ENCODE measurements at regions not wholly inside any gene's neighbourhood (a gene's known extent, or its start where the extent isn't known, plus 50 kb on each side); places are given as distances from the start of the nearest gene placed in this dataset.

GRCh38 chr3:30549600-30549999, 56.8 kb upstream of the TGFBR2 start:
- no peak overlapping the region for H4K91ac ChIP-seq (replicated peaks; ENCODE audit: insufficient read length, low read length)
- no peak overlapping the region for H2BK15ac ChIP-seq (ENCODE audit: low read length)
- H3K9ac ChIP-seq (replicated peaks in 1 of 4; ENCODE audit: extremely low read depth in 1 of 4, low read depth in 3 of 4, low read length in 3 of 4): no peak overlapping the region
- H3K79me1 ChIP-seq (ENCODE audit: low read depth, low read length): no peaks in the 10 kb centered on the region
- H3K4ac ChIP-seq (replicated peaks; ENCODE audit: insufficient read length, low read depth, low read length): no peak overlapping the region
- CTCF ChIA-PET (ENCODE audit: partially characterized antibody): interaction anchor here (1.0 kb wide), 1 partner anchor 351 kb away, joined by 4 read pairs; no protein-coding TSS in a partner anchor
- POLR2A ChIA-PET (ENCODE audit: partially characterized antibody): interaction anchor here (1.0 to 1.6 kb wide), 3 partner anchors 31 to 58 kb away, joined by 3 to 6 read pairs (median 3); partner anchors contain the start of gene TGFBR2
- H4K20me1 ChIP-seq (replicated peaks in 1 of 2; ENCODE audit: control insufficient read depth in 1 of 2, insufficient read depth in 2 of 2, low read length in 2 of 2): no peaks in the 10 kb centered on the region
- no peak overlapping the region for H2BK20ac ChIP-seq (ENCODE audit: low read length)
- no peak overlapping the region; a peak in 1 of 4 replicates for H3K4me2 ChIP-seq (ENCODE audit: insufficient read depth in 1 of 2, low read depth in 2 of 2, low read length in 2 of 2)
- H3K27ac ChIP-seq (ENCODE audit: low read depth, low read length): no peak overlapping the region
- peaks cover 0 to 22% (median 9%) of the 10 kb centered on the region in 4 experiments; a peak in 6 of 7 replicates for H3K4me1 ChIP-seq (replicated peaks in 1 of 4; ENCODE audit: control insufficient read depth in 3 of 4, insufficient read depth in 4 of 4, low read length in 3 of 4)
- DNase-seq (ENCODE audit: low read depth in 1 of 2, low spot score in 2 of 2) (peak in 1 of 2 experiments; percentile 56), FAIRE-seq (no peak)
- no peak overlapping the region for H2BK5ac ChIP-seq (ENCODE audit: low read depth, low read length)
- peaks cover 0 to 3% (median 0%) of the 10 kb centered on the region in 4 experiments; a peak in 2 of 8 replicates for H3K36me3 ChIP-seq (ENCODE audit: control insufficient read depth in 2 of 4, insufficient read depth in 4 of 4, low read length in 3 of 4)
- H3K23me2 ChIP-seq (ENCODE audit: low read depth, low read length): no peaks in the 10 kb centered on the region
- no peak overlapping the region for H2AFZ ChIP-seq (ENCODE audit: low read length)
- H2AK5ac ChIP-seq (ENCODE audit: low read depth, low read length): no peak overlapping the region
- H3K23ac ChIP-seq (ENCODE audit: insufficient read length): no peak overlapping the region
- H3K56ac ChIP-seq (replicated peaks; ENCODE audit: insufficient read length, low read depth, low read length): no peak overlapping the region
- H2BK12ac ChIP-seq (ENCODE audit: low read depth, low read length): no peak overlapping the region
- no peaks in the 10 kb centered on the region for H3K79me2 ChIP-seq (ENCODE audit: control insufficient read depth in 1 of 2, insufficient read depth in 2 of 2, low read length in 2 of 2)
- no peak overlapping the region for H3K4me3 ChIP-seq (ENCODE audit: extremely low read depth in 1 of 4, insufficient read depth in 2 of 4, low read depth in 3 of 4, low read length in 4 of 4)
- H4K5ac ChIP-seq (ENCODE audit: insufficient read length, low read depth, low read length): no peak overlapping the region
- H3K14ac ChIP-seq (ENCODE audit: insufficient read length): no peak overlapping the region
- peaks cover 0 to 2% of the 10 kb centered on the region in 2 experiments; a peak in 1 of 4 replicates for H3K9me3 ChIP-seq (ENCODE audit: insufficient read depth in 2 of 2, low read depth in 1 of 2, low read length in 1 of 2)
- 0 out of 7 replicates have a peak, but pooled peaks cover 0 to 3% (median 0%) of the 10 kb centered on the region in 4 experiments for H3K27me3 ChIP-seq (replicated peaks in 1 of 4; ENCODE audit: control insufficient read depth in 3 of 4, extremely low read depth in 1 of 4, insufficient read depth in 3 of 4, low read length in 3 of 4)
- WGBS, 2 experiments (ENCODE audit: extremely low coverage in 1 of 2, insufficient coverage in 1 of 2, insufficient read length in 1 of 2, insufficient replicate concordance in 2 of 2, low coverage in 1 of 2, low lambda C conversion rate in 2 of 2, missing lambda C conversion rate in 1 of 2): 14% methylated on average over 4 of the region's 4 CpGs; no CpG with 5 or more reads in 1 of the 2 experiments
- no peak overlapping the region for H3K18ac ChIP-seq (ENCODE audit: extremely low read depth, low read length)
- no peak overlapping the region for H2BK120ac ChIP-seq (replicated peaks; ENCODE audit: low read depth, low read length)
- no peak overlapping the region for H4K8ac ChIP-seq (ENCODE audit: extremely low read depth, insufficient read depth, low read length)
- peak; percentile 65 for TF ChIP-seq MAX (IDR thresholded peaks at IDR 0.05)
- TF ChIP-seq CEBPB (IDR thresholded peaks at IDR 0.05; ENCODE audit: low read depth, low read length): no peak
- TF ChIP-seq SP1 (IDR thresholded peaks at IDR 0.05; ENCODE audit: low read depth, low read length): peak; percentile 56; the same call in 1 of the 2 replicates
- no peak for TF ChIP-seq TBP (IDR thresholded peaks at IDR 0.05; ENCODE audit: low read depth, low read length)
- no peak for TF ChIP-seq EZH2 (IDR thresholded peaks at IDR 0.05; ENCODE audit: low read depth, low read length, severe bottlenecking)
- no peak for TF ChIP-seq CBX8 (IDR thresholded peaks at IDR 0.05; ENCODE audit: borderline replicate concordance, low read depth, low read length)
- peak; percentile 71; the same call in 1 of the 2 replicates for TF ChIP-seq ATF2 (IDR thresholded peaks at IDR 0.05; ENCODE audit: low read length)
- TF ChIP-seq TCF12 (IDR thresholded peaks at IDR 0.05; ENCODE audit: low read depth, low read length): no peak
- no peak for TF ChIP-seq SIX5 (IDR thresholded peaks at IDR 0.05; ENCODE audit: low read depth, low read length)
- peak; percentile 54; the same call in 1 of the 2 replicates for TF ChIP-seq E2F6 (IDR thresholded peaks at IDR 0.05)
- TF ChIP-seq HDAC2 (IDR thresholded peaks at IDR 0.05; ENCODE audit: borderline replicate concordance in 1 of 2, low read depth in 2 of 2, low read length in 2 of 2): 0 out of 4 replicates have a peak, but pooled peaks of 1 of the 2 experiments have one; percentile 43
